ENCODE measurements at regions not wholly inside any gene's neighbourhood (a gene's known extent, or its start where the extent isn't known, plus 50 kb on each side); places are given as distances from the start of the nearest gene placed in this dataset.

DNA sequence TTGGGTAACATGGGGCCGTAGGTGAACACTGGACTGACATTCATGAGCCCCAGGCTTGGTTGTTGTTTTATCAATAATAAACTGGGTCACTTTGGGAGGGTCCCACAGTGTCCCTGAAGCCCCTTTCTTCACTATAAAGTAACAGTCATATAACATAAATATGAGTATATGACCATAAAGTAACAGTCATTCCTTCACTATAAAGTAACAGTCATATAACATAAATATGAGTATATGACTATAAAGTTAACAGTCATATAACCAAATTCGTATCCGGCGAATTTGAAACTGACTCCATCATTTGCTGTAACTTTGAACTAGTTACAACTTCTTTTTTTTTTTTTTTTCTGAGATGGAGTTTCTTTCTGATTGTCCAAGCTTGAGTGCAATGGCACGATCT, 210.3 kb downstream of the KATNAL1 start:
- no peak for TF ChIP-seq POLR2AphosphoS5 (IDR thresholded peaks at IDR 0.05; ENCODE audit: low read depth, low read length)
- TF ChIP-seq, protein P1, sequence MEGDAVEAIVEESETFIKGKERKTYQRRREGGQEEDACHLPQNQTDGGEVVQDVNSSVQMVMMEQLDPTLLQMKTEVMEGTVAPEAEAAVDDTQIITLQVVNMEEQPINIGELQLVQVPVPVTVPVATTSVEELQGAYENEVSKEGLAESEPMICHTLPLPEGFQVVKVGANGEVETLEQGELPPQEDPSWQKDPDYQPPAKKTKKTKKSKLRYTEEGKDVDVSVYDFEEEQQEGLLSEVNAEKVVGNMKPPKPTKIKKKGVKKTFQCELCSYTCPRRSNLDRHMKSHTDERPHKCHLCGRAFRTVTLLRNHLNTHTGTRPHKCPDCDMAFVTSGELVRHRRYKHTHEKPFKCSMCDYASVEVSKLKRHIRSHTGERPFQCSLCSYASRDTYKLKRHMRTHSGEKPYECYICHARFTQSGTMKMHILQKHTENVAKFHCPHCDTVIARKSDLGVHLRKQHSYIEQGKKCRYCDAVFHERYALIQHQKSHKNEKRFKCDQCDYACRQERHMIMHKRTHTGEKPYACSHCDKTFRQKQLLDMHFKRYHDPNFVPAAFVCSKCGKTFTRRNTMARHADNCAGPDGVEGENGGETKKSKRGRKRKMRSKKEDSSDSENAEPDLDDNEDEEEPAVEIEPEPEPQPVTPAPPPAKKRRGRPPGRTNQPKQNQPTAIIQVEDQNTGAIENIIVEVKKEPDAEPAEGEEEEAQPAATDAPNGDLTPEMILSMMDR (IDR thresholded peaks at IDR 0.05; ENCODE audit: control extremely low read depth in 1 of 3, insufficient read depth in 1 of 3, low read depth in 1 of 3, low read length in 3 of 3): no peak
